Right hindlimb (tissue), 1 donor: ENCODE measurements at regions not wholly inside any gene's neighbourhood (a gene's known extent, or its start where the extent isn't known, plus 50 kb on each side); places are given as distances from the start of the nearest gene placed in this dataset.

Experiments used
- DNase-seq: peaks from one replicate; pipeline ENCODE4 v3.0.0-alpha.2; 2018

- no peak for DNase-seq
Measured at GRCh38 chr13:89755729-89756492, 1591.6 kb upstream of the MIR17HG start.

GRCh38 chr13:89763005-89763404, 1584.5 kb upstream of the MIR17HG start:
- no peak for DNase-seq

GRCh38 chr13:89783221-89783755, 1564.2 kb upstream of the MIR17HG start:
- peak; percentile 18 for DNase-seq

GRCh38 chr13:89784161-89784809, 1563.2 kb upstream of the MIR17HG start:
- peak; percentile 11 for DNase-seq

GRCh38 chr13:89786531-89786930, 1561.0 kb upstream of the MIR17HG start:
- DNase-seq: no peak

GRCh38 chr13:89790696-89791095, 1556.8 kb upstream of the MIR17HG start:
- DNase-seq: peak; percentile 14

GRCh38 chr13:89791971-89792630, 1555.4 kb upstream of the MIR17HG start:
- no peak for DNase-seq

GRCh38 chr13:89796196-89796595, 1551.3 kb upstream of the MIR17HG start:
- no peak for DNase-seq

- no peak for DNase-seq
Measured at GRCh38 chr13:89803839-89804238, 1543.6 kb upstream of the MIR17HG start.

- no peak for DNase-seq
Measured at GRCh38 chr13:89806594-89806993, 1540.9 kb upstream of the MIR17HG start.

GRCh38 chr13:89812856-89813255, 1534.6 kb upstream of the MIR17HG start:
- DNase-seq: no peak

- no peak for DNase-seq
Measured at GRCh38 chr13:89816404-89816803, 1531.1 kb upstream of the MIR17HG start.

- no peak for DNase-seq
Measured at GRCh38 chr13:89822467-89822866, 1525.0 kb upstream of the MIR17HG start.

- no peak for DNase-seq
Measured at GRCh38 chr13:89827552-89827951, 1519.9 kb upstream of the MIR17HG start.

- DNase-seq: no peak
Measured at GRCh38 chr13:89828506-89828905, 1519.0 kb upstream of the MIR17HG start.

- no peak for DNase-seq
Measured at GRCh38 chr13:89831157-89831556, 1516.3 kb upstream of the MIR17HG start.

GRCh38 chr13:89832827-89833226, 1514.7 kb upstream of the MIR17HG start:
- DNase-seq: no peak

- DNase-seq: no peak
Measured at GRCh38 chr13:89843621-89844020, 1503.9 kb upstream of the MIR17HG start.

- DNase-seq: no peak
Measured at GRCh38 chr13:89845874-89846273, 1501.6 kb upstream of the MIR17HG start.

- DNase-seq: no peak
Measured at GRCh38 chr13:89846926-89847585, 1500.4 kb upstream of the MIR17HG start.

GRCh38 chr13:89852570-89852969, 1494.9 kb upstream of the MIR17HG start:
- no peak for DNase-seq

- no peak for DNase-seq
Measured at GRCh38 chr13:89856512-89856911, 1491.0 kb upstream of the MIR17HG start.

- DNase-seq: no peak
Measured at GRCh38 chr13:89857502-89857901, 1490.0 kb upstream of the MIR17HG start.
